Stimulated activated CD8-positive, alpha-beta memory T cell treated with anti-CD3 and anti-CD28 coated beads, Interleukin-12 subunit alpha, Interleukin-12 subunit beta, amount 100 ng/mL, for 1 hour (primary cell): ENCODE measurements at regions not wholly inside any gene's neighbourhood (a gene's known extent, or its start where the extent isn't known, plus 50 kb on each side); places are given as distances from the start of the nearest gene placed in this dataset.

ENCODE experiments used
- DNase-seq: peaks from one replicate; pipeline ENCODE4 v3.0.0-alpha.2; 2020; ENCODE audit warnings: low read depth

GRCh38 chr11:27287205-27287604 lies 75.8 kb downstream of the CCDC34 start:
- DNase-seq, result no peak

DNA sequence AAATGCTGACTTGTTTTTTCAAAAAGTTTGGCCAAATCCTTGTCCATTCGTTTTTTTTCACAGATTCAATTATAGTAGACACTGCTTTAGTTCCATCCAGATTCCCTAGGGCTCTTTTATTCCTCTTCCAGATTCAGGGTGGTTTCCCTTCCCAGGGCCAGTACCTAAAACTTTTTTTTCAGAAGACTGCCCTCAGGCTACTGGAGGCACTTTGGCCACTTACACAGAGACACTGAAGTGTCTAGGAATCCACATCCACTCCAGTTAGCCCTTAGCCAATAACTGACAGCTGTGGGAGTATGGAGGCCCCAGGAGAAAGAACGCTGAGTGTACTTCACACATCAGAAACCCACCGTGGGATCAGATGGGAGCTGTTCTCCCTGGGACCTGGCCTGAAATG lies 77.3 kb downstream of the CCDC34 start:
- no peak for DNase-seq

DNA sequence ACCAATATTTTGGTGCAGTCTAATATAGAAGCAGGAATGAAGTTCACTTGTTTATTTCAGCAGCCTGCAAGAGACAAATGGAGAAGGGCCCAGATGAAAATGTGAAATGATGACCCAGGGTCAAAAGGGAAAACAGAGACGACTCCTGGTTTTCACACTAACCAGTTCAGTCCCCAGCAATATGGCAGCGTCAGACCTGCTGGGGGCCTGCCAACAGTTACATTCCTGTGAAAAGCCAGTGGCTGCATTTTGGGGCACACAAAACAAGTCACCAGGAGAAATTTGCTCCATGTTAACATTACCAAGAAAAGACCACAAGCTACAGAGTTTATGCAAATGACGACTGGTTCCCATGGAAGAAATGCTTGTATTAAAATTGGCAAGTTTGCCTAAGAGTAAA lies 80.2 kb downstream of the CCDC34 start:
- no peak for DNase-seq

DNA sequence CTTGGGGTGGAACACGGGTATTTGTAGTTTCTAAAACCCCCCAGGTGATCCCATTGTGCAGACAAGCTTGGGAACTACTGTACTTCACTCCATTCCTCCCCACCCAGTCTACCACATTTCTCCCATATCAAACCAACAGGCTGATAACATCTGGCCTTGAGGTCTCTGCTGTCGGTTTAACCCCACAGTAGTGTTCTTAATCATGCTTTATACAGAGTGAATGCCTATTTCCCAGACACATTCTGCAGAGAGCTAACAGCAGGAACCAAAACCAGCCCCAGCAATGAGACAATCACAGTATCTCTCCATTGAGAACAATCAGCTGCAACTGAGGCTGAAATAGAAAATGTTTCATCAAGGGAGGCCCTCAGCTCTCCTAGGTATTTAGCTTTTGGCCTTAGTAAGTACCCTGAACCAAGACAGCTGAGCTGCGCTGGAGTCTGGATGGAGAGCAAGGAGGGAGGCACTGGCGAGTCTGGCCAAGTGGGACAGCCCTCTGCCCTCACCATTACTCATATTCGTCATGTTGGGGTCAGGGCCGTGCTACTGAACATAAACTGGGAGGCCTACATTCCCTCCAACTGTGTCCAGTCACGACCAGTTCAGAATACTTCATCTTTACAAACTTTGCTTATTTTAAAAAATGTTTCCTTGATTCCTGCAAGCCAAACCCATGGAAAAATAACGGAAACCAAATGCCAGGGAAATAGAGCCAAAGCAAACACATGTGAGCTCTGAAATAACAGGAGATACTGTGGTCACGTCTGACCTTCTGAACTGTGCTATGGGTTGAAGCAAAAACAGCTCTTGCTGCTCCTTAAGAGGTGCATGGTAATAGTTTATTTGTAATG lies 81.0 kb downstream of the CCDC34 start:
- DNase-seq, result no peak

DNA sequence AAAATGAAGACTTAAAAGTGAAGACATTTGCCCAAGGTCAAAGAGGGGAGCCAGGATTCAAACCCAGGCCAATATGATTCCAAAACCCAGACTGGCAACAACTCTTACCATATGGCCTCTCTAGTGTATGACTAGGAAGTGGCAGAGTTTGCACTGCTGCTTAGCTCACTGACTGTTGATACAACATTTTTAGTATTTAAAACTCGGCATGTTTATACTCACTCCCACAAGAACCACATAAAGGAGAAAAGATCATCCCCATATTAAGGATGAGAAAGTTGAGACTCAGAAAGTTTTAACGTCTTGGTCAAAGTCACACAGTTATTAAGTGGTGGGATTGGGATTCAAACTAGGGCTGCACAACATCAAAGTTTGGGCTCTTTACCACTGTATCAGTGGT lies 81.7 kb downstream of the CCDC34 start:
- DNase-seq, result no peak

DNA sequence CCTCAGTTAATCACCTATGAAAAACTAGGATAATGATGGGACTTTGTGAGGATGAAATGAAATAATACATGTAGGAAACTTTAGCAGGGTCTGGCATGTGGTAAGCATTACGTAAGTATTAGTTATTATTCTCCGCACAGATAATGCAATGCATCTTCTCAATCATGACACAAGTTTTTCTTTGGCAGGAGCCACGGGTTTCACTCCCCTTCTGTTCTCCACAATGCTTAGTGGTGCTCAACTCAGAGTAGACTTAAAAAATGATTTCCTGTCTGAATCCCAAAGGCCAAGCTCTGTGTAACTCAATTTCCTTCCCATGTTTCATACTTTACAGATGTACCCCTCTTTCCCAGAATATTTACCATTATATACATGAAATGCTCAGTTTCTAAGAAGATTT lies 82.9 kb downstream of the CCDC34 start:
- DNase-seq, result no peak

DNA sequence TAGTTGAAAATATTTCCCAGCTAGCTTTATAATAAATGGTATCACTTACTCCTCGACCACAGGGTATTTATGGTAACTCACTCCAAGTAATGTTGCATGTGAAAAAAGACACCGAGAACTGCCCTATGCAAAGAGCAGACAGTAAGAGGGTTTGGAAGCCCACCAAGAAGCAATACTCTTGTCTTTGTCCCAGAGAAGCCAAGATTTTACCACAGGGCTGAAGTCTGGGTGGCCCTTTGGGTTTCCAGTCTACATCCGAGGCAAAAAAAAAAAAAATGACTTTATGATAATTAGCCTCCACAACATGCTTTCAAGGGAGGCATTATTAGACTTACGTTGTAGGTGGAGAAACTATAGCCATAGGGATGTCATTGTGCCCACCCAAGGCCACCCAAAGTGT lies 83.6 kb downstream of the CCDC34 start:
- DNase-seq, result no peak

GRCh38 chr11:27277843-27278242 lies 85.2 kb downstream of the CCDC34 start:
- DNase-seq, result no peak

- no peak for DNase-seq
Measured at GRCh38 chr11:27276141-27276540, 86.9 kb downstream of the CCDC34 start.

DNA sequence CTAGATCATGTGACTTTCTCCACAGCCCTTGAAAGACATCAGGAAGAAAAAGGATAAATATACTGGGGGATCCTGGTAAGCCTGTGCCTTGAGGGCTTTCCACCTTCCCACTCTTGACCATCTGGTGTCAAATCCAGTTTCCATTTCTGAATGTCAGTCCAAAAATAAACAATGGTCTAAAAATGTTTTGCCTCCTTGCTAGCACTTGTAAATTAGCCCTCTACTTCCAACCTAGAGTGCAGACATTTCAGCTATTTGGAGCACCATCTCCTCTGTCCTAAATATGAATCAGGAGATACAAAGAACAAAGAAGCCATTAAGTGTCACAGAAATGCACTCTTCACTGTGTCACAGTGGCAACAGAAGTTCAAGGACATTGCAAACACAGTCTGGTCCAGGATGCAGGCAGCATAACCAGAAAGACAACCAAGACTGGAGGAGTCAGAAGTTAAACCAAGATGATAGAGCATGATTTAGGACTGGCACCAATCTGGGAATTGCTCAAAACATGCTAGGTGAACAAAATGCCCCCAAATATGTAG lies 88.1 kb downstream of the CCDC34 start:
- no peak for DNase-seq

GRCh38 chr11:27266125-27266524 lies 96.9 kb downstream of the CCDC34 start:
- no peak for DNase-seq

GRCh38 chr11:27263986-27264385 lies 99.0 kb downstream of the CCDC34 start:
- DNase-seq, result no peak

- DNase-seq, result no peak
Measured at GRCh38 chr11:27263046-27263445, 100.0 kb downstream of the CCDC34 start.

DNA sequence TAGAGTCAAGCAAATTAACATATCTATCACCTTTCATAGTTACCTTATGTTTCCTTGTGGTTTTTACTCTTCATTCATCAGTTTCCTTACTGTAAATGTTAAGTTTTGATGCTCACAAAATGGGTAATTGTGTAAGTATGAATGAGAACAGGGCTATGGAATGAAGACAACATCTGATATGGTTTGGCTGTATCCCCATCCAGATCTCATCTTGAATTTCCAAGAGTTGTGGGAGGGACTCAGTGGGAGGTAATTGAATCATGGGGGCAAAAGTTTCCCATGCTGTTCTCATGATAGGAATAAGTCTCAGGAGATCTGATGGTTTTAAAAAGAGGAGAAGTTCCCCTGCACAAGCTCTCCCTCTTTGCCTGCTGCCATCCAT lies 107.6 kb downstream of the CCDC34 start:
- DNase-seq, result no peak

DNA sequence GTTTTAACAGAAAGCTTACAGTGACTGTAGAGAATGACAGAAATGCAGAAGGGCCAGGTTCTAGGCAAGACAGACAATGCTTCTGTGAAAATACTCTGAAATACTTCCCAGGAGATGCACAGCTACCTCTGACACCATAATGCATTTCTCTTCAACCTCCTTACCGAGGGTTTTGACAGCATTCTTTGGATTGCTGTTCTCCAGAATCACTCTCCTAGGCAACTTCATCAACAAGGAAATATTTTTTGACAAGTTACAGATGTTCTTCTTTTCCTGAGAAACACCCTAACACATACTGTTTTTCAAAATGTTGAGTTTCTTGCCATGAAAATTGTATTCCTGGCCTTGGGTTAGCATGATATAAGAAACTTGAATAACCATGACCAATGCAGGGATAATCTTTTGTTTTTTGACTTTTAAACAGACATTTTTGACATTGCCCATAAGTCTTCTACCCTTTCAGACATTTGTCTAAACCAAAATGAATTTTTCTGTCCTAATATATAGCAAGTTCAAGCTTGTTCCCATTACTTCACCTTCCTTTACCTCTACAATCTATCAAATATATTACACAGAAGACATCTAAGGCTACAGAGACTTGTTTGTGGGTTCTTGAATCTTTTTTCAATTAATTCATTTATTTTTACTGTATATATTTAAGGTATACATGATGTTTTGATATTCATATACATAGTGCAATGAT lies 108.1 kb downstream of the CCDC34 start:
- no peak for DNase-seq

GRCh38 chr11:27253224-27253623 lies 109.8 kb downstream of the CCDC34 start:
- DNase-seq, result no peak

DNA sequence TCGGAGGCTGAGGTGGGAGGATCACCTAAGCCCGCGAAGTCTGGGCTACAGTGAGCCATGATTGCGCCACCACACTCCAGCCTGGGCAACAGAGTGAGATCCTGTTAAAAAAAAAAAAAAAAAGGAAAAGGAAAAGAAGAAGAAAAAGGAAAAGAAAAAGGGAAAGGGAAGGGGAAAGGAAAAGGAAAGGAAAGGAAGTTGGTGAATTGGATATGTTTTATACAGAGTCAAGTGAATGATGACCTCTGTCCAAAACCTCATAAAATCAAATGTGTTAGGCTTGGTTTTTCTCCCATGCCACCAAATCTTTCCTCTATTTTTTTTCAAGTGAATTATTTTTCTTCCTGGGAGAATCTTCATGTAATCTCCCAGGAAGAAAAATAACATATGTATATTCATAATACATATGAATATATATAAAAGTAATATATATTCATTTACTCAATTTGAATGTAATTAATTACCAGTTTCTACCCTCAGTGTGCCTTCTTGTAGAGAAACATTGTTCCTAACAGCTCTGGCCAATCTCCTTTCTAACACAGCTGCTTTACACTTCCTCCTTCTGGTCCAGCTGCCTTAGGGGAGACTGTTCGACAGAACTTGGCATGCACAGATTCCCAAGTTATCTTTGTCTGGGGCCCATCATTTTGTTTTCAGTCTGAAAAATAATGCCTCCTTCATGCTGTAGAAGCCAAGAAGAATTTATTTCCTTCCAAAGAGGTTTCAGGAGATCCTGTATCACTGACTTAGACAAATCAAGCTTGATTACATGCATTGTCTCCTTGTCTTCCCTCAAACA lies 111.9 kb downstream of the CCDC34 start:
- no peak for DNase-seq

- no peak for DNase-seq
Measured at GRCh38 chr11:27248576-27249509, 114.2 kb downstream of the CCDC34 start.

DNA sequence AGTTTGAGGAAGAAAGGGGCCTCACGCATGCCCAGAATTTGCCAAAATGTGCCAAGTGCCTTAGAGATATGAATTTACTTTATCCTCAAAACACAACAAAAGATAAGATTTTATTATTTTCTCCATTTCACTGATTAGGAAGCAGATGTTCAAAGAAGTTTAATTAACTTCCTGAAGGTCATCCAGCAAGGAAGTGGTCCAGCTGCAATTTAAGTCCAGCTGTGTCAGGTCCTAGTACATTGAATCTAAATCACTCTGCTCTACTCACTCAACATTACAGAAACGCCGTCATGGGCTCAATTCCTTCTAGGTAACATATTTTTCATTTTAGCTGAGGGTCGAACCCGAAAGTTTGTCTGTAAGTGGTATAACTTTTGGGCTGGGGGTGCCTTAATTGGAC lies 115.4 kb downstream of the CCDC34 start:
- no peak for DNase-seq

GRCh38 chr11:27246925-27247324 lies 116.1 kb downstream of the CCDC34 start:
- DNase-seq, result no peak

GRCh38 chr11:27244900-27245299 lies 118.1 kb downstream of the CCDC34 start:
- no peak for DNase-seq
